ENCODE measurements at regions not wholly inside any gene's neighbourhood (a gene's known extent, or its start where the extent isn't known, plus 50 kb on each side); places are given as distances from the start of the nearest gene placed in this dataset.
A peak's percentile ranks its signal among the peaks of the same experiment; 100 is the strongest.

DNA sequence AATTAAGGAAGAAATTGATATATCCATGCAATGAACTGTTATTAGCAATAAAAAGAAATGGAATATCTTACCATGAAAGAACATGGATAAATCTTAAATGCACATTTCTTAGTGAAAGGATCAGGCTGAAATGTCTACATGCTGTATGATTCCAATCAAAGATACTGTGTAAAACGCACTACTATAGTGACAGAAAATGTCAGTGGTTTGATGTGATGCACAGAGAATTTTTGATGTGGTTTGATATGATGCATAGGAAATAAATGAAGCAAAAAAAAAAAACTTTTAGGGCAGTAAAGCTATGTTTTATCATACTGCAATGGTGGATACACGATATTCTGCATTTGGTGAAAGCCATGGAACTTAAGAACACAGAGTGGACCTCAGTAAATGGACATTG lies 547.6 kb downstream of the GABRG1 start (continued):
- TF ChIP-seq AHR (CRISPR knock-in tag; IDR thresholded peaks at IDR 0.05) (no peak), MEIS2 (CRISPR knock-in tag; IDR thresholded peaks at IDR 0.05) (no peak), SPEN (CRISPR knock-in tag; IDR thresholded peaks at IDR 0.05; ENCODE audit: low read depth) (no peak)
- TF ChIP-seq, protein P1, sequence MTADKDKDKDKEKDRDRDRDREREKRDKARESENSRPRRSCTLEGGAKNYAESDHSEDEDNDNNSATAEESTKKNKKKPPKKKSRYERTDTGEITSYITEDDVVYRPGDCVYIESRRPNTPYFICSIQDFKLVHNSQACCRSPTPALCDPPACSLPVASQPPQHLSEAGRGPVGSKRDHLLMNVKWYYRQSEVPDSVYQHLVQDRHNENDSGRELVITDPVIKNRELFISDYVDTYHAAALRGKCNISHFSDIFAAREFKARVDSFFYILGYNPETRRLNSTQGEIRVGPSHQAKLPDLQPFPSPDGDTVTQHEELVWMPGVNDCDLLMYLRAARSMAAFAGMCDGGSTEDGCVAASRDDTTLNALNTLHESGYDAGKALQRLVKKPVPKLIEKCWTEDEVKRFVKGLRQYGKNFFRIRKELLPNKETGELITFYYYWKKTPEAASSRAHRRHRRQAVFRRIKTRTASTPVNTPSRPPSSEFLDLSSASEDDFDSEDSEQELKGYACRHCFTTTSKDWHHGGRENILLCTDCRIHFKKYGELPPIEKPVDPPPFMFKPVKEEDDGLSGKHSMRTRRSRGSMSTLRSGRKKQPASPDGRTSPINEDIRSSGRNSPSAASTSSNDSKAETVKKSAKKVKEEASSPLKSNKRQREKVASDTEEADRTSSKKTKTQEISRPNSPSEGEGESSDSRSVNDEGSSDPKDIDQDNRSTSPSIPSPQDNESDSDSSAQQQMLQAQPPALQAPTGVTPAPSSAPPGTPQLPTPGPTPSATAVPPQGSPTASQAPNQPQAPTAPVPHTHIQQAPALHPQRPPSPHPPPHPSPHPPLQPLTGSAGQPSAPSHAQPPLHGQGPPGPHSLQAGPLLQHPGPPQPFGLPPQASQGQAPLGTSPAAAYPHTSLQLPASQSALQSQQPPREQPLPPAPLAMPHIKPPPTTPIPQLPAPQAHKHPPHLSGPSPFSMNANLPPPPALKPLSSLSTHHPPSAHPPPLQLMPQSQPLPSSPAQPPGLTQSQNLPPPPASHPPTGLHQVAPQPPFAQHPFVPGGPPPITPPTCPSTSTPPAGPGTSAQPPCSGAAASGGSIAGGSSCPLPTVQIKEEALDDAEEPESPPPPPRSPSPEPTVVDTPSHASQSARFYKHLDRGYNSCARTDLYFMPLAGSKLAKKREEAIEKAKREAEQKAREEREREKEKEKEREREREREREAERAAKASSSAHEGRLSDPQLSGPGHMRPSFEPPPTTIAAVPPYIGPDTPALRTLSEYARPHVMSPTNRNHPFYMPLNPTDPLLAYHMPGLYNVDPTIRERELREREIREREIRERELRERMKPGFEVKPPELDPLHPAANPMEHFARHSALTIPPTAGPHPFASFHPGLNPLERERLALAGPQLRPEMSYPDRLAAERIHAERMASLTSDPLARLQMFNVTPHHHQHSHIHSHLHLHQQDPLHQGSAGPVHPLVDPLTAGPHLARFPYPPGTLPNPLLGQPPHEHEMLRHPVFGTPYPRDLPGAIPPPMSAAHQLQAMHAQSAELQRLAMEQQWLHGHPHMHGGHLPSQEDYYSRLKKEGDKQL (CRISPR knock-in tag; IDR thresholded peaks at IDR 0.05; ENCODE audit: low read depth) = no peak

- intact Hi-C loops (cut with micrococcal nuclease; ENCODE audit: unreplicated experiment) (no loop called here), in situ Hi-C loops (cut with HindIII; ENCODE audit: extremely low pct_ligation_motif_present, low pct_unique_long_range_greater_than_20kb) (no loop called here)
- BruUV-seq (replicated peaks) = no TSS peak
- H3K27ac ChIP-seq (ENCODE audit: extremely low read length, insufficient read depth, low read length) = no peak overlapping the region
- H3K79me2 ChIP-seq (ENCODE audit: insufficient read depth, low read length) = no peaks in the 10 kb centered on the region
- H3K4me2 ChIP-seq (ENCODE audit: low read depth, low read length) = no peak overlapping the region
- no peaks in the 10 kb centered on the region for H3K27me3 ChIP-seq (ENCODE audit: control insufficient read depth in 1 of 2, insufficient read depth in 2 of 2, low read length in 2 of 2)
- DNase-seq (ENCODE audit: low spot score) (no peak), ATAC-seq (no peak), FAIRE-seq (no peak)
- no peaks in the 10 kb centered on the region for H3K9me3 ChIP-seq (ENCODE audit: low read length)
- no peaks in the 10 kb centered on the region for H3K36me3 ChIP-seq (replicated peaks in 1 of 2; ENCODE audit: control insufficient read depth in 1 of 2, insufficient read depth in 2 of 2, low read length in 2 of 2)
- ChIA-PET CTCF (ENCODE audit: low intra/inter-chr PET ratio, low total read pairs) (no interaction called here), POLR2A (no interaction called here)
- no peak overlapping the region for H3K4me3 ChIP-seq (replicated peaks in 1 of 3; ENCODE audit: insufficient read depth in 1 of 3, low read depth in 2 of 3, low read length in 3 of 3)
- TF ChIP-seq HMG20B (CRISPR knock-in tag; conservative IDR thresholded peaks at IDR 0.05) = no peak
- no peak for TF ChIP-seq KLF16 (CRISPR knock-in tag; IDR thresholded peaks at IDR 0.05)
- no peak for TF ChIP-seq KAT8 (CRISPR knock-in tag; IDR thresholded peaks at IDR 0.05)
- peak; percentile 63 for TF ChIP-seq CEBPB (IDR thresholded peaks at IDR 0.05; ENCODE audit: borderline replicate concordance, low read depth, low read length)
- no peaks in the 10 kb centered on the region for H3K4me1 ChIP-seq (ENCODE audit: insufficient read depth, low read length)
- no peak overlapping the region for H3K9ac ChIP-seq (ENCODE audit: insufficient read depth, low read depth, low read length)
- no peak overlapping the region for H2AFZ ChIP-seq (ENCODE audit: low read length)
- 6% methylated on average over 1 of the region's 1 CpG for WGBS (ENCODE audit: low lambda C conversion rate)
- H4K20me1 ChIP-seq (ENCODE audit: insufficient read depth, low read length) = no peaks in the 10 kb centered on the region
Measured at GRCh38 chr4:45569619-45570018, 554.2 kb downstream of the GABRG1 start.

Data from HepG2 (cell line).